HG03439 (cell line): ENCODE measurements at regions not wholly inside any gene's neighbourhood (a gene's known extent, or its start where the extent isn't known, plus 50 kb on each side); places are given as distances from the start of the nearest gene placed in this dataset.

Experiments used
- ATAC-seq: cut with Tn5 transposase; IDR thresholded peaks from one replicate; pipeline ENCODE4 v1.9.1; 2021; ENCODE audit warnings: mild to moderate bottlenecking, moderate library complexity; ENCODE audit not compliant: unreplicated experiment

DNA sequence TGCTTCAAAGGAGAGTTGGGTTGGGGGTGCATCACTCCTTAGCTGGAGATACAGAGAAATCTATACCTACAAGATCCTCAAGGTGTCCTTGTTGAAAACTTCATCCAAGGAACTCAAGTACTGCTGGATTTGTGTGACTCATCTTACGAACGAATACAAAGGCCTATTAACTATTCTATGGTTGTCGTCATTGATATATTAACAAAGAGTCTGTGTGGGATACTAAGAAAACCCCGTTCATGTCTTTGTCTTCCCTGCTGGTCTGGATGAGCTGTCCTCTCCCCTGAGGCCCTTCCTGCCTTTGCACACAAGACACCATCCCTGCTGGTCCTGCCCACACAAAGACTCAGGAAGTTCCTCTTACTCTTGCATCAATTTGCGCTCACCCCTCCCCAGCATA, 54.9 kb upstream of the IRF2 start:
- ATAC-seq = no peak

DNA sequence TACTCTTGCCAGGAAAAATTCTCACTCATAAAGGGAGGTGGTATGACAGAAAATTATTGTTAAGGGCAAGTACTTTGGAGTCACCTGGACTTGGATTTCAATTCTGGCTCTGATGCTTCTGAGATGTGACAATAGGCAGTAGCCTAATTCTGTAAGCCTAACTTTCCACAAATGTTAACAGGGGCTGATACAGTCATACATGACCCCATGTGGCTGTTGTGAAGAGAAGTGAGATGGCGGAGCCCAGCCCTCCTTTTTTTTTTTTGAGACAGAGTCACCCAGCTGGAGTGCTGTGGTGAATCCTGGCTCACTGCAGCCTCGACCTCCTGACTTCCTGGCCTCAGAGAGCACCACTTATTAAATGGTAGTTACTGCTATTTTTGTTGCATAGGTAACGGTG, 54.4 kb upstream of the IRF2 start:
- no peak for ATAC-seq

GRCh38 chr4:184528051-184528450, 53.7 kb upstream of the IRF2 start:
- ATAC-seq = no peak

- ATAC-seq = no peak
Measured at GRCh38 chr4:184526228-184526627, 51.9 kb upstream of the IRF2 start.
